ENCODE measurements at regions not wholly inside any gene's neighbourhood (a gene's known extent, or its start where the extent isn't known, plus 50 kb on each side); places are given as distances from the start of the nearest gene placed in this dataset.

- no peaks in the 10 kb centered on the region for H3K9me3 ChIP-seq (ENCODE audit: insufficient read depth, low read length)
- H3K36me3 ChIP-seq (ENCODE audit: insufficient read depth, insufficient read length, low read length) = no peaks in the 10 kb centered on the region
- no peaks in the 10 kb centered on the region for H3K27me3 ChIP-seq (ENCODE audit: insufficient read depth, insufficient read length)
- no peak for TF ChIP-seq SUZ12 (IDR thresholded peaks at IDR 0.05; ENCODE audit: extremely low read depth, insufficient read depth, insufficient read length)
- no peak for TF ChIP-seq ZNF274 (IDR thresholded peaks at IDR 0.05; ENCODE audit: low read depth, low read length)
- TF ChIP-seq YY1 (IDR thresholded peaks at IDR 0.05; ENCODE audit: insufficient read depth, insufficient read length) = no peak
- H3K4me1 ChIP-seq (ENCODE audit: insufficient read depth, insufficient read length) = no peaks in the 10 kb centered on the region
- no peak overlapping the region for H3K9ac ChIP-seq (ENCODE audit: insufficient read length, low read depth)
- H3K4me3 ChIP-seq (ENCODE audit: insufficient read length, low read depth) = no peak overlapping the region
- DNase-seq (ENCODE audit: low read depth, low spot score) = no peak
Observed at GRCh38 chr7:35982600-35982999, 170.5 kb upstream of the EEPD1 start.

- no peak for TF ChIP-seq ZNF274 (IDR thresholded peaks at IDR 0.05; ENCODE audit: low read depth, low read length)
- TF ChIP-seq YY1 (IDR thresholded peaks at IDR 0.05; ENCODE audit: insufficient read depth, insufficient read length) = no peak
- no peak for TF ChIP-seq SUZ12 (IDR thresholded peaks at IDR 0.05; ENCODE audit: extremely low read depth, insufficient read depth, insufficient read length)
- H3K9me3 ChIP-seq (ENCODE audit: insufficient read depth, low read length) = no peaks in the 10 kb centered on the region
- H3K9ac ChIP-seq (ENCODE audit: insufficient read length, low read depth) = no peak overlapping the region
- H3K36me3 ChIP-seq (ENCODE audit: insufficient read depth, insufficient read length, low read length) = no peaks in the 10 kb centered on the region
- DNase-seq (ENCODE audit: low read depth, low spot score) = no peak
- H3K4me1 ChIP-seq (ENCODE audit: insufficient read depth, insufficient read length) = no peaks in the 10 kb centered on the region
- H3K4me3 ChIP-seq (ENCODE audit: insufficient read length, low read depth) = no peak overlapping the region
- H3K27me3 ChIP-seq (ENCODE audit: insufficient read depth, insufficient read length) = no peaks in the 10 kb centered on the region
Observed at GRCh38 chr7:35983626-35984025, 169.4 kb upstream of the EEPD1 start.

GRCh38 chr7:35985126-35985754, 167.8 kb upstream of the EEPD1 start:
- Histone ChIP-seq H3K4me1 (ENCODE audit: insufficient read depth, insufficient read length) (no peaks in the 10 kb centered on the region), H3K4me3 (ENCODE audit: insufficient read length, low read depth) (no peak overlapping the region), H3K36me3 (ENCODE audit: insufficient read depth, insufficient read length, low read length) (no peaks in the 10 kb centered on the region), H3K9me3 (ENCODE audit: insufficient read depth, low read length) (no peaks in the 10 kb centered on the region), H3K27me3 (ENCODE audit: insufficient read depth, insufficient read length) (no peaks in the 10 kb centered on the region), H3K9ac (ENCODE audit: insufficient read length, low read depth) (no peak overlapping the region)
- DNase-seq (ENCODE audit: low read depth, low spot score) = peak; percentile 83
- TF ChIP-seq ZNF274 (IDR thresholded peaks at IDR 0.05; ENCODE audit: low read depth, low read length) = no peak
- no peak for TF ChIP-seq SUZ12 (IDR thresholded peaks at IDR 0.05; ENCODE audit: extremely low read depth, insufficient read depth, insufficient read length)
- no peak for TF ChIP-seq YY1 (IDR thresholded peaks at IDR 0.05; ENCODE audit: insufficient read depth, insufficient read length)

GRCh38 chr7:35987016-35987415, 166.0 kb upstream of the EEPD1 start:
- no peaks in the 10 kb centered on the region for H3K36me3 ChIP-seq (ENCODE audit: insufficient read depth, insufficient read length, low read length)
- TF ChIP-seq ZNF274 (IDR thresholded peaks at IDR 0.05; ENCODE audit: low read depth, low read length) = no peak
- no peaks in the 10 kb centered on the region for H3K9me3 ChIP-seq (ENCODE audit: insufficient read depth, low read length)
- H3K4me3 ChIP-seq (ENCODE audit: insufficient read length, low read depth) = no peak overlapping the region
- no peaks in the 10 kb centered on the region for H3K27me3 ChIP-seq (ENCODE audit: insufficient read depth, insufficient read length)
- no peak overlapping the region for H3K9ac ChIP-seq (ENCODE audit: insufficient read length, low read depth)
- H3K4me1 ChIP-seq (ENCODE audit: insufficient read depth, insufficient read length) = no peaks in the 10 kb centered on the region
- no peak for DNase-seq (ENCODE audit: low read depth, low spot score)

- Histone ChIP-seq H3K27me3 (ENCODE audit: insufficient read depth, insufficient read length) (no peaks in the 10 kb centered on the region), H3K4me3 (ENCODE audit: insufficient read length, low read depth) (no peak overlapping the region), H3K9me3 (ENCODE audit: insufficient read depth, low read length) (no peaks in the 10 kb centered on the region), H3K4me1 (ENCODE audit: insufficient read depth, insufficient read length) (no peaks in the 10 kb centered on the region), H3K36me3 (ENCODE audit: insufficient read depth, insufficient read length, low read length) (no peaks in the 10 kb centered on the region), H3K9ac (ENCODE audit: insufficient read length, low read depth) (no peak overlapping the region)
- no peak for TF ChIP-seq ZNF274 (IDR thresholded peaks at IDR 0.05; ENCODE audit: low read depth, low read length)
- no peak for DNase-seq (ENCODE audit: low read depth, low spot score)
Observed at GRCh38 chr7:35988105-35988504, 164.9 kb upstream of the EEPD1 start.

- no peaks in the 10 kb centered on the region for H3K4me1 ChIP-seq (ENCODE audit: insufficient read depth, insufficient read length)
- H3K9me3 ChIP-seq (ENCODE audit: insufficient read depth, low read length) = no peaks in the 10 kb centered on the region
- no peaks in the 10 kb centered on the region for H3K27me3 ChIP-seq (ENCODE audit: insufficient read depth, insufficient read length)
- no peak overlapping the region for H3K9ac ChIP-seq (ENCODE audit: insufficient read length, low read depth)
- H3K4me3 ChIP-seq (ENCODE audit: insufficient read length, low read depth) = no peak overlapping the region
- DNase-seq (ENCODE audit: low read depth, low spot score) = no peak
- TF ChIP-seq ZNF274 (IDR thresholded peaks at IDR 0.05; ENCODE audit: low read depth, low read length) (no peak), YY1 (IDR thresholded peaks at IDR 0.05; ENCODE audit: insufficient read depth, insufficient read length) (no peak), SUZ12 (IDR thresholded peaks at IDR 0.05; ENCODE audit: extremely low read depth, insufficient read depth, insufficient read length) (no peak)
- H3K36me3 ChIP-seq (ENCODE audit: insufficient read depth, insufficient read length, low read length) = no peaks in the 10 kb centered on the region
Observed at GRCh38 chr7:35988818-35989217, 164.2 kb upstream of the EEPD1 start.

- no peak overlapping the region for H3K4me3 ChIP-seq (ENCODE audit: insufficient read length, low read depth)
- TF ChIP-seq SUZ12 (IDR thresholded peaks at IDR 0.05; ENCODE audit: extremely low read depth, insufficient read depth, insufficient read length) = no peak
- no peak for TF ChIP-seq ZNF274 (IDR thresholded peaks at IDR 0.05; ENCODE audit: low read depth, low read length)
- TF ChIP-seq YY1 (IDR thresholded peaks at IDR 0.05; ENCODE audit: insufficient read depth, insufficient read length) = no peak
- DNase-seq (ENCODE audit: low read depth, low spot score) = no peak
- no peaks in the 10 kb centered on the region for H3K36me3 ChIP-seq (ENCODE audit: insufficient read depth, insufficient read length, low read length)
- H3K4me1 ChIP-seq (ENCODE audit: insufficient read depth, insufficient read length) = no peaks in the 10 kb centered on the region
- no peaks in the 10 kb centered on the region for H3K27me3 ChIP-seq (ENCODE audit: insufficient read depth, insufficient read length)
- H3K9ac ChIP-seq (ENCODE audit: insufficient read length, low read depth) = no peak overlapping the region
- no peaks in the 10 kb centered on the region for H3K9me3 ChIP-seq (ENCODE audit: insufficient read depth, low read length)
Observed at GRCh38 chr7:35991511-35992232, 161.4 kb upstream of the EEPD1 start.
